HG03571 (cell line): ENCODE measurements at regions not wholly inside any gene's neighbourhood (a gene's known extent, or its start where the extent isn't known, plus 50 kb on each side); places are given as distances from the start of the nearest gene placed in this dataset.

Source experiments
- ATAC-seq: cut with Tn5 transposase; IDR thresholded peaks from one replicate; pipeline ENCODE4 v1.9.1; 2021; ENCODE audit not compliant: unreplicated experiment

DNA sequence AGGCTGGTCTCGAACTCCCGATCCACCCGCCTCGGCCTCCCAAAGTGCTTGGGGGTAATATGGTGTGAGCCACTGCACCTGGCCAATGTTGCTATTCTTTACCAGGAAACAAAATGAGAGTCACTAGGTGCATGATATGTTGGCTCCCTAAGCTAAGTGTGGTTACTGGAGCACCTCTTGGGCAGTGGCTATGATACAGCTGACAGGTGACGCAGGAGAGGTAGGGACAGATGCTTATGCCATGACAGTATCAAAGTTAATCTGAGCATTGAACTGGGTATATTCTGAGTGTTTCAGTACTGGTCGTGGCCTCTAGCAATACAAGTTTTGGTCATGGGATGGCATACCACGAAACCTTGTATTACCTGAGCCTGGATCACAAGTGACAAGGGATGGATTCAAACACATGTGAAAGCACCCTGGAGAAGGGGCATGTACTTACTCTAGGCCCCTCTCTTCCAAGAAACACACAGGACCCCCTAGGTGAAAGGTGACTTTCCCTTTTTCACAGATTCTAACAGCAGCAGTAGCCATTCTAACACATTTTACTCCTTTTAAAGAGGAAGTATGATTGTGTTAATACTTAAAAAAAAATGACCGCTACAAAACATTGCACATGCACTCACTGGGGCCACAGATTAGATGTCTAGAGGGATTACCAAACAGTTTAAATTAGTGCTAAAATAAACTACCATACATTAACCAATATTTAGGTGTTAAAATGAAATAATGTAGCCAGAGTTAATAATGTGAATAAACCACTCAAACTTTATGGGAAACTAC, 467.3 kb downstream of the SHQ1 start:
- no peak for ATAC-seq

DNA sequence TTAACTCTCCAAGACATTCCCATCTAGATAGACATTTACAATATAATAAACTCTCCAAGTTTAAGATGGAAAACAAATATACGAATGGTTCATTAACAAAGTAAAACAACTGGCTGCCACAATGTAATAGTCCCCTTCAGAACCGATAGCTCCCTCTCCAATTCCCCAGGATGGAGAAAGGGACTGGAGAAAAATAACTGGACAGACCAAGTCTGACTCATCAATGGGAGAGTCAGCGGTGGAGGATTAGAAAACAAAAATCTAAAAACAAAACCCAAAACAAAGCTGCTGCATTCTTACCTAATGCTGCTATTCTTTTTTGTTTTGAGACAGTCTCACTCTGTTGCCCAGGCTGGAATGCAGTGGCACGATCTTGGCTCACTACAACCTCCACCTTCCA, 468.1 kb downstream of the SHQ1 start:
- no peak for ATAC-seq

- no peak for ATAC-seq
These were observed 468.6 kb downstream of the SHQ1 start for GRCh38 chr3:72379500-72380187.

DNA sequence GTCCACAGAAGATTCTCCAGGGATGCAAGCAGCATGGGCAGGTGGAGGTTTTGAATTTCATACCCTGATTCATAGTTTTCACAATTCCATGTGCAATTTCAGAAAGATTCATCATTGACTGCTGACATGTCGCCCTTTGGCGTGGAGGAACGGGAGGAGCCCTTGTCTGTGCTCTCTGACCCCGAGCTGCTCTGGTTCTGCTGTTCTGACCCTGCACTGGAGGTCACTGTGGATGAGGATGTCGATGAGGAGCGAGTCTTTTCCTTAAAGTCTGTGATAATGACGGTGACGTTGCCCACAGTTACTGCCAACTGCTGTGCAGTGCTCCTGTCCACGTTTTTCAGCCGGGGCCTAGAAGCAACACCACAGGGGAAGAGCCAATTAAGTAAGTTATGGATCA, 470.0 kb downstream of the SHQ1 start:
- no peak for ATAC-seq

GRCh38 chr3:72376956-72377710, 471.1 kb downstream of the SHQ1 start:
- no peak for ATAC-seq

- ATAC-seq: no peak
These were observed 472.8 kb downstream of the SHQ1 start for GRCh38 chr3:72375237-72376076.

GRCh38 chr3:72373139-72373538, 475.1 kb downstream of the SHQ1 start:
- no peak for ATAC-seq

GRCh38 chr3:72372161-72372560, 476.1 kb downstream of the SHQ1 start:
- no peak for ATAC-seq

DNA sequence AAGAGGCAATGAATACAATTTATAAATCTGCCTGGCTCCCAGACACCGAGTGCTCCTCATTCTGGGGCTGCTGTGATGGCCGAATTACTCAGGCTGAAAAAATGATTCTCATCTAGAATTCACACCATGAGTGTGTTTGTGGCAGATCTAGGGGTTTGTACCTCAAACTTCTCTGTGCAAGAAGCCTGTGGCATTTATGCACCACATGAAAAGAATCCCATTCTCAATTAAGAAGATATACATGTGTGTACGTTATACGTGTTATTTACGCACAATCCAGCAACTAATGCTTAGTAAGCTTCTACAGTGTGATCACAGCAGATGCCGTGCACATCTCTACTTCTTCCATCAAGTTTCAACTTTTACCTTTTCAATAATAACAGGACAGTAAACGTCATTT, 476.8 kb downstream of the SHQ1 start:
- no peak for ATAC-seq

GRCh38 chr3:72370947-72371346, 477.3 kb downstream of the SHQ1 start:
- ATAC-seq: no peak

- ATAC-seq: no peak
These were observed 478.6 kb downstream of the SHQ1 start for GRCh38 chr3:72369681-72370080.

DNA sequence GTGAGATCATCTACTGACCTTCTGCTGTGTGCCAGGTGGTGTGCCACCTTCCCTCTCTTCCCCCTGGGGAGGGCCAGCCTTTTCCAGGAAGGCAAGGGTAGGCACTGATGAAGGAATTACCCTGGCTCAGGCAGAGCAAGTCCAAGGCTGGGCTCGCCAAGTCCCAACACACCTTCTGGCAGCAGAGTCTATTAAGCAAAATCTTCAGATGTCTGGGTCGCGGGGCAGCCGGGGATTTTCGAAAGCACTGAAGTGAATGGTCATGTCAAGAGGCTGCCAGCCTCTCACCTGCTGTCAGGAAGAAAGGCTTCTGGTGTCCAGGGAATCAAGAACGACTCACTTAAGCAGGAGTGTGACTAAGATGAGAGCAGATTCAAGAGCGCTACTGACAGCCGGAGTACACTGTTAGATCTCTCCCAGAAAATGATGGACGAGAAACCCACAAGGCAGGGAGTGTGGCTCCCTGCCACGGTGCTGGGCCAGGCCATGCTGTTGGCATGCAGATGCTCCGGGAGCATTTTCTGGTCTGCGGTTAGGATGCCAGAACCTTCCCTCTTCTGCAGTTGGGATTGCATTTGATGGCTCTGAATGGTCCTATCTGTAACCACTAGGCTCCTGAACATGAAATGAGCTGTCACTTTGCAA, 479.8 kb downstream of the SHQ1 start:
- ATAC-seq: no peak

DNA sequence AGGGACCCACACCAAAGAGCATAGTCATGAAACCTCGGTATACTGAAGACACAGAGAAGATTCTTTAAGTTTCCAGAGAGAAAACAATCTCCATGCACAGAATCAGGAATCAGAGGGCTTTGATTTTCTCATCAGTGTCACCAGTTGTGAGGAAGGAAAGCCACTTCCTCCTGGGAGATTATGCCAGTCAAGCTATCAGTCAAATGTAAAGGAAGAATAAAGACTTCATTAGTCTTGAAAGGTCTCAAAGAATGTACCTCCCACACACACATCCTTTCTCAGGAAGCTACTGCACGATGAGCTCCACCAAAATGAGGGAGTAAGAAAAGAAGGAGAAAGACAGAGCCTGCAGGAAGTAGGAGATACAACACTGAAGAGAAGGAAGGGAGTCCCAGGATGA, 486.3 kb downstream of the SHQ1 start:
- no peak for ATAC-seq

DNA sequence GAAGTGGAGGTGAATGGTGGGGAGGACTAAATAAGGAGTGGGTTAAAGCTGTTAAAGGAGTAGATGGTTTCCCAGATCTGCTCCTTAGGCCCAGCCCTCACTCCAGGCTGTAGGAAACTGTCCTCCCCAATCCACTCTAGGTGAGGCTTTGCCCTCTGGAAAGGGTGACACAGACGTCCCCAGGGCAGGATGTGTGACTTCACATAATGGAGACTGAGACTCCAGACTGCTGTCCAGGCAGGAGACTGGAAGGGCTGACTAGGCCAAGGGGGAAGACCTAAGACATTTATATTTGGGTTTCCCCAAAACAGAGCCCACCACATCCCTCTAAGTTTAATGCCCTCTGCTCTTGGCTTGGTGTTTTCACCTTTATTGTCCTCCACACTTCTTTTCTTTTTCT, 488.5 kb downstream of the SHQ1 start:
- ATAC-seq: no peak

- no peak for ATAC-seq
These were observed 493.1 kb downstream of the SHQ1 start for GRCh38 chr3:72355168-72355567.

DNA sequence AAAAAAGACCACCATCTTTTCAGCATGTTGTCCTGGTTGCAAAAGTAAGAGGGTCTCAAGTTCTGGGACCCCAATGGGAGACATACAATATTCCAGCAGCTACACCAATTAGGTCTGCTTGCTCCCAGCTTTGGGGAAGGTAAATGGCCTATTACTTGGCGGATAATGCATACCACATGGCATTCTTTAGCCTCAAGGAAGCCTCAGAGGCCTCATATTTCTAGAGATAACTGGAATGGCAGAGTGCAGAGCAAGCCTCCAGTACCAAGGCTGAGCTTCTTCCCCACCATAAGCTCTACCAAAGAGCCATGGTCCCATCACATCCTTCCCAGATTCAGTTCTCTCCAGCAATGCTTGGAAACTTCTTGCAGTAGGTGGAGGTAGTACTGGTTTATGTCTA, 493.8 kb downstream of the SHQ1 start:
- ATAC-seq: no peak

DNA sequence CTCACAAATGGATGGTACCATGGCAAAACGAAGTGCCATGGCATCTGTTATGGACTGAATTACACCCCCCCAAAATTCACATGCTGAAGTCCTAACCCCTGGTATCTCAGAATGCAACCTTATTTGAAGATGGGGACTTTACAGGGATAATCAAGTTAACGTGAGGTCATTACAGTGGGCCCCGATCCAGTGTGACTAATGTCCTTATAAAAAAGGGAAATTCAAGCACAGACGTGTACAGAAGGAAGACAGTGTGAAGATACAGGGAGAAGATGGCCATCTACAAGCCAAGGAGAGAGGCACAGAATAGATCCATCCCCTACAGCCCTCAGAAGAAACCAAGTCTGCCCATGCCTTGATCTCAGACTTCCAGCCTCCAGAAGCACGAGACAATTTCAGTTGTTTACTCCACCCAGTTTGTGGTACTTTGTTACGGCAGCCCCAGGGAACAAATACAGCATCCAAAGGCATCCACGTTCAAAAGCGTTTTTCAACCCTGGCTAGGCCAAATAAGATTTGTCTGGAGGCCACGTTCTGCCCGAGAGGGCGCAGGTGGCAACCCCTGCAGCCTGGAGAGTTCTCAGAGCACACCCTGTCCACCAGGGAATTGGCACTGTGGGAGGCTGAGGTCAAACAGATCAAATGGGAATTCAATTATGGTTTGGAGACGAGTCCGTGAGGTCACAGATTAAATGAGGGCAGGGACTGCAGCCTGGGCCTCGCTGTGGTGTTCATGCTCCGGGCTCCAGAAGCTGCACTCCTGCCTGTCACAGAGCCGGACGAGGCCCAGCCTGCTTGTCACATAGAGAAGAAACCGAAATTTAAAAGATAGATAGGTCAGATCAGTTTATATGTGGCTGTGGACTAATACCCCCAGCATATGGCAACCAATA, 494.8 kb downstream of the SHQ1 start:
- no peak for ATAC-seq

DNA sequence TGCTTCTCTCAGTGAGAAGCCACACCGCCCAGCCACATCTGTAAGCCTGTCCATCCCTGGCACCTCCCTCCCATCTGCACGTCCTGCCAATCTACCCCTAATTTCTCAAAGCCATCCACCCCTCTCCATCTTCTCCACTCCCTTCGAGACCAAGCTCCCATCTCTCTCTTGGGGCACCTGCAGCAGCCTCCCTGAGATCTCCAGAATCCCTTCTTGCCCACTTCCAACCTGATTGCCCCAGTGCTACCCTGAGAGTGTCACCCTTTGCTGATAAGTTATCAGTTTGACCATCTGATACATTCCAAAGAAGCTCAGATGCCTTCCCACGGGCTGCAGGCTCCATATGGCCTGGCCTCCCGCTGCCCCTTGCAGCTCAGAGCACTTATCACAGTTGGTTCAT, 496.1 kb downstream of the SHQ1 start:
- no peak for ATAC-seq

DNA sequence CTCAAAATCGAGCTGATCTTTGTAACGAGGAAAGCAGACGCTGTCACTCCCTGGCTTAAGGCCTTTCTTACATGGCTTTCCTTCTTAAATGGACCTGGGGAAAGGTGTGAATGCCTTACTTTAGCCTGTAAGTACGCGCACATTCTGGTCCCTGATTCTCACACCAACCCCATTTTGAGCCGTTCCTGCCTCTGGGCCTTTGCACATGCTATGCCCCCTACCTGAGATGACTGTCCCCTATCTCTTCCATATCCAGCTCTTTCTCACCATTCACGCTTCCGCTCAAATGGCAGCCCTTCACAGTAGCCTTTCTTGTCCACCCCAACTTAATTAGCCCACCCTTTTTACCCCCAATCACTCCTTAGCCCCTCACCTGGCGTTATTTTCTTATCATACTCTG, 496.7 kb downstream of the SHQ1 start:
- ATAC-seq: no peak
